ENCODE measurements at regions not wholly inside any gene's neighbourhood (a gene's known extent, or its start where the extent isn't known, plus 50 kb on each side); places are given as distances from the start of the nearest gene placed in this dataset.

GRCh38 chr14:71437870-71438269, 494.4 kb upstream of the RGS6 start:
- H3K36me3 Mint-ChIP-seq = peaks cover 19 to 31% of the 10 kb centered on the region in 2 donors
- ChIA-PET CTCF (ENCODE audit: partially characterized antibody) (no interaction called here), POLR2A (ENCODE audit: partially characterized antibody) (no interaction called here)
- no peak overlapping the region for H3K27ac ChIP-seq (ENCODE audit: low read depth, low read length)
- peaks cover 10% of the 10 kb centered on the region for H3K4me1 ChIP-seq (ENCODE audit: insufficient read depth, low read length)
- peaks cover 13 to 26% (median 15%) of the 10 kb centered on the region in 4 donors for H3K4me1 Mint-ChIP-seq
- H3K27me3 ChIP-seq (ENCODE audit: insufficient read depth, low read length) = no peaks in the 10 kb centered on the region
- peaks cover 0 to 6% (median 0%) of the 10 kb centered on the region in 8 donors for H3K9me3 Mint-ChIP-seq
- H3K4me3 ChIP-seq (ENCODE audit: low read length in 2 of 2) = no peak overlapping the region
- intact Hi-C loops (cut with micrococcal nuclease) = no loop called here
- no peaks in the 10 kb centered on the region for H3K27me3 Mint-ChIP-seq
- no peaks in the 10 kb centered on the region for H3K9me3 ChIP-seq (ENCODE audit: control insufficient read depth in 1 of 2, low read length in 2 of 2)
- no peaks in the 10 kb centered on the region for H3K36me3 ChIP-seq (ENCODE audit: insufficient read depth, low read length)
- H3K27ac Mint-ChIP-seq = peak overlapping the region in 4 of 7 donors; percentile 12 to 70 (median 33)
- DNase-seq = peak in 4 of 5 donors; percentile 7 to 36 (median 10)
- H3K4me3 Mint-ChIP-seq = peak overlapping the region in 1 of 8 donors; percentile 41

GRCh38 chr14:71438684-71439083, 493.5 kb upstream of the RGS6 start:
- Histone ChIP-seq H3K9me3 (ENCODE audit: control insufficient read depth in 1 of 2, low read length in 2 of 2) (no peaks in the 10 kb centered on the region), H3K36me3 (ENCODE audit: insufficient read depth, low read length) (no peaks in the 10 kb centered on the region), H3K4me3 (ENCODE audit: low read length in 2 of 2) (no peak overlapping the region), H3K4me1 (ENCODE audit: insufficient read depth, low read length) (peaks cover 9% of the 10 kb centered on the region), H3K27ac (ENCODE audit: low read depth, low read length) (no peak overlapping the region), H3K27me3 (ENCODE audit: insufficient read depth, low read length) (no peaks in the 10 kb centered on the region)
- peaks cover 19 to 31% of the 10 kb centered on the region in 2 donors for H3K36me3 Mint-ChIP-seq
- no peak for DNase-seq
- ChIA-PET POLR2A (ENCODE audit: partially characterized antibody) (no interaction called here), CTCF (ENCODE audit: partially characterized antibody) (no interaction called here)
- peak overlapping the region in 2 of 7 donors; percentile 34 to 81 for H3K27ac Mint-ChIP-seq
- H3K4me1 Mint-ChIP-seq = peaks cover 10 to 20% (median 12%) of the 10 kb centered on the region in 4 donors
- H3K4me3 Mint-ChIP-seq = no peak overlapping the region
- no peaks in the 10 kb centered on the region for H3K27me3 Mint-ChIP-seq
- intact Hi-C loops (cut with micrococcal nuclease) = no loop called here
- H3K9me3 Mint-ChIP-seq = peaks cover 0 to 6% (median 0%) of the 10 kb centered on the region in 8 donors

DNA sequence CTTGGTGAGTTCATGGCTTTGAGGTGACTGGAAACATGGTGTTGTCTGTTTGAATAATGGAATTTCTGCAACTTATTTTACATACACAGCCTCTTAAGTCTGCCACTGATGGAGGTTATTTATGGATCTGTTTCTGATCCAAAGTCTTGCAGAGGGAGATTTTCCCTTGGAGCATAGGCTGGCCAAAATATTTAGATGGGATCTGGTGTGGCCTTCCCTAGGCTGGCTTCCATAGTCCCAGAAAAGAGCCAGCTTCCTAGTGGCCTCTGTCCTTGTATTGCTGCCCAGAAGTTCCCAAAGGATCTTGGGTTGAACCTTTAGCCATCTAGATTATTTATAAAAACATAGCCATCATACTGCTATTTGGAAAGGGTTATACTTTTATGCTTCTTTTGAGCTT, 491.1 kb upstream of the RGS6 start:
- H3K4me3 Mint-ChIP-seq = no peak overlapping the region
- ChIA-PET POLR2A (ENCODE audit: partially characterized antibody) (no interaction called here), CTCF (ENCODE audit: partially characterized antibody) (no interaction called here)
- no peaks in the 10 kb centered on the region for H3K27me3 ChIP-seq (ENCODE audit: insufficient read depth, low read length)
- H3K27ac Mint-ChIP-seq = no peak overlapping the region
- no peak for DNase-seq
- no peaks in the 10 kb centered on the region for H3K9me3 Mint-ChIP-seq
- H3K4me1 ChIP-seq (ENCODE audit: insufficient read depth, low read length) = peaks cover 9% of the 10 kb centered on the region
- H3K4me1 Mint-ChIP-seq = peaks cover 10 to 20% (median 13%) of the 10 kb centered on the region in 4 donors
- H3K9me3 ChIP-seq (ENCODE audit: control insufficient read depth in 1 of 2, low read length in 2 of 2) = no peaks in the 10 kb centered on the region
- intact Hi-C loops (cut with micrococcal nuclease) = no loop called here
- no peaks in the 10 kb centered on the region for H3K27me3 Mint-ChIP-seq
- H3K4me3 ChIP-seq (ENCODE audit: low read length in 2 of 2) = no peak overlapping the region
- H3K36me3 ChIP-seq (ENCODE audit: insufficient read depth, low read length) = no peaks in the 10 kb centered on the region
- no peak overlapping the region for H3K27ac ChIP-seq (ENCODE audit: low read depth, low read length)
- H3K36me3 Mint-ChIP-seq = peaks cover 7 to 15% of the 10 kb centered on the region in 2 donors

GRCh38 chr14:71444030-71444822, 488.0 kb upstream of the RGS6 start:
- no peaks in the 10 kb centered on the region for H3K36me3 ChIP-seq (ENCODE audit: insufficient read depth, low read length)
- H3K4me1 ChIP-seq (ENCODE audit: insufficient read depth, low read length) = no peaks in the 10 kb centered on the region
- Mint-ChIP-seq H3K27me3 (no peaks in the 10 kb centered on the region), H3K36me3 (peaks cover 7 to 13% of the 10 kb centered on the region in 2 donors), H3K4me1 (peaks cover 0 to 8% (median 4%) of the 10 kb centered on the region in 4 donors), H3K27ac (peak overlapping the region in 2 of 7 donors; percentile 57 to 59), H3K4me3 (no peak overlapping the region), H3K9me3 (no peaks in the 10 kb centered on the region)
- no peak for DNase-seq
- intact Hi-C loops (cut with micrococcal nuclease) = no loop called here
- H3K9me3 ChIP-seq (ENCODE audit: control insufficient read depth in 1 of 2, low read length in 2 of 2) = no peaks in the 10 kb centered on the region
- H3K27ac ChIP-seq (ENCODE audit: low read depth, low read length) = no peak overlapping the region
- no peaks in the 10 kb centered on the region for H3K27me3 ChIP-seq (ENCODE audit: insufficient read depth, low read length)
- POLR2A ChIA-PET (ENCODE audit: partially characterized antibody) = no interaction called here
- H3K4me3 ChIP-seq (ENCODE audit: low read length in 2 of 2) = no peak overlapping the region
- CTCF ChIA-PET (ENCODE audit: partially characterized antibody) = no interaction called here

DNA sequence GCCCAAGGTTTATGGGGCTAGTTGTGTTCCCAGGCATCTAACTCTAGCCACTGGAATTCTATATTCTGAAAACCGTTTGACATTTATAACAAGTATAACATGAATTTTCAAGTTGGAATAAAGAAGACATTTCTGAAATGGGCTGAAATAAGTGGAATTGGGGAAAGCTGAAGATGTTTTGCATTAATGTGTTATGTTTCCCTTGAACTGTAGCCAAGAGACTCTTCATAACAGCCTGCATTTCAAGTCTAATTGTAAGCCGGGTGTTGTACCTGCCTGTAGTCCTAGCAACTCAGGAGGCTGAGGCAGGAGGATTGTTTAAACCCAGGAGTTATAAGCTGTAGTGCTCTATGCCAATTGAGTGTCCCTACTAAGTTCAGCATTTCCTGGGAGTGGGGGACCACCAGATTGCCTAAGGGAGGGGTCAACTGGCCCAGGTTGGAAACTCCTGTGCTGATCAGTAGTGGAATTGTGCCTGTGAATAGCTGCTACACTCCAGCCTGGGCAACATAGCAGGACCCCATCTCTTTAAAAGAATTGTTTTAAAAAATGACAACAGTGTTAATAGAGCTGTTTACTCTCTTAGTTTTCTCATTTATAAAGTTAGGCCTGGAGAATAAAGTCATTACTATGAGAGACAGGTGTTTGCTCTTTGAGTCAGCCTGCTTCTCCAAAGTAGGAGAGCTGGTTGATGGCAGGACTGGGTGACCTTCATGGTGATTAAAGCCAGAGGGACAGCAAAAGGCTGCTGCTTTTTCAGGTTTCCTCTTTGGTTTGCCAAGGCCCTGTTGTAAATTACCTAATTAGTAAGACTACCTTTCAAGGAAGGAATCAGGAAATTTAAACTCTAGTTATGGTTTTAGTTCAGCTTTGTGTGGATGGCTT, 483.6 kb upstream of the RGS6 start:
- CTCF ChIA-PET (ENCODE audit: partially characterized antibody) = no interaction called here
- Histone ChIP-seq H3K9me3 (ENCODE audit: control insufficient read depth in 1 of 2, low read length in 2 of 2) (no peaks in the 10 kb centered on the region), H3K4me1 (ENCODE audit: insufficient read depth, low read length) (no peaks in the 10 kb centered on the region), H3K27me3 (ENCODE audit: insufficient read depth, low read length) (no peaks in the 10 kb centered on the region), H3K27ac (ENCODE audit: low read depth, low read length) (no peak overlapping the region), H3K36me3 (ENCODE audit: insufficient read depth, low read length) (no peaks in the 10 kb centered on the region), H3K4me3 (ENCODE audit: low read length in 2 of 2) (no peak overlapping the region)
- POLR2A ChIA-PET (ENCODE audit: partially characterized antibody) = no interaction called here
- no peak for DNase-seq
- H3K36me3 Mint-ChIP-seq = peaks cover 0 to 4% of the 10 kb centered on the region in 2 donors
- intact Hi-C loops (cut with micrococcal nuclease) = no loop called here
- H3K27me3 Mint-ChIP-seq = no peaks in the 10 kb centered on the region
- peaks cover 0 to 2% (median 0%) of the 10 kb centered on the region in 8 donors for H3K9me3 Mint-ChIP-seq
- H3K4me3 Mint-ChIP-seq = no peak overlapping the region
- peaks cover 0 to 6% (median 1%) of the 10 kb centered on the region in 4 donors for H3K4me1 Mint-ChIP-seq
- H3K27ac Mint-ChIP-seq = no peak overlapping the region

DNA sequence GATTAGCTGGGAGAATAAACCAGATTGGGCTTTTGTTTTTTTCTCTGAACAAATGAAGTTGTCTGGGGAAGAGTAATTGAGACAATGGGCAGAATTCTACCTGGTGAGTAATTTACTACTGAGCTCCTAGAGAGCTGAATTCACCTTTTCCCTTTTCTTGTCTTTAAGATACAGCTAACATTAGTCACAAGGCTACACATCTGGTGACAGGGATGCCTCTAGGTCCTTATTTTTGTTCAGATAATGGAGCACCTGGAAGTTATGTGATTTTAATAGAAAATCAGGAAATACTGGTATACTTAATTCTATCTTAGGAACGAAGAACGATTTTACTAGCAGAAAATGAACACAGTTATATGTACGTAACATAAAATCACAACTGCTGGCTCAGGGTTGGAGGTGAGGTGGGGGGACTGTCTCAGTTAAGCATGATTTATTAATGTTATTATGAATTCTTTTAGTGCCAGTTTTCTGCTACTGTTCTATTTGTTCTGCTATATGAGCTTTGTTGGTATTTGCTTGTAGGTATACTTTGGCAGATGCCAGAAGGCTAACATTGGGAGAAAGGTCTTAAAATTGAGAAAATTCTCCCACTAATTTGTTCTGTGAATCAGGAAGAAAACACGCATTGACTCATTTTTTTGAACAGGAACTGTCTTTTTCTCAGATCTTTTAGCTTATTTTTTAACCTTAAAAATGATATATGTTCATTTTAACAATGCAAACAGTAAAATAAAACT, 482.7 kb upstream of the RGS6 start:
- Mint-ChIP-seq H3K27me3 (no peaks in the 10 kb centered on the region), H3K27ac (no peak overlapping the region), H3K4me1 (peaks cover 0 to 9% (median 2%) of the 10 kb centered on the region in 4 donors), H3K36me3 (peaks cover 0 to 4% of the 10 kb centered on the region in 2 donors), H3K4me3 (no peak overlapping the region), H3K9me3 (peaks cover 0 to 2% (median 0%) of the 10 kb centered on the region in 8 donors)
- DNase-seq = no peak
- CTCF ChIA-PET (ENCODE audit: partially characterized antibody) = interaction anchor here (1.1 kb wide), 1 partner anchor 19 kb away, joined by 3 read pairs; no protein-coding TSS in a partner anchor
- POLR2A ChIA-PET (ENCODE audit: partially characterized antibody) = no interaction called here
- Histone ChIP-seq H3K4me1 (ENCODE audit: insufficient read depth, low read length) (no peaks in the 10 kb centered on the region), H3K36me3 (ENCODE audit: insufficient read depth, low read length) (no peaks in the 10 kb centered on the region), H3K27me3 (ENCODE audit: insufficient read depth, low read length) (no peaks in the 10 kb centered on the region), H3K4me3 (ENCODE audit: low read length in 2 of 2) (no peak overlapping the region), H3K27ac (ENCODE audit: low read depth, low read length) (no peak overlapping the region), H3K9me3 (ENCODE audit: control insufficient read depth in 1 of 2, low read length in 2 of 2) (no peaks in the 10 kb centered on the region)
- intact Hi-C loops (cut with micrococcal nuclease) = no loop called here

GRCh38 chr14:71451501-71451900, 480.7 kb upstream of the RGS6 start:
- CTCF ChIA-PET (ENCODE audit: partially characterized antibody) = no interaction called here

More at GRCh38 chr14:71451501-71451900, 480.7 kb upstream of the RGS6 start:
- Mint-ChIP-seq H3K27me3 (no peaks in the 10 kb centered on the region), H3K9me3 (peaks cover 0 to 2% (median 0%) of the 10 kb centered on the region in 8 donors), H3K4me3 (no peak overlapping the region), H3K36me3 (peaks cover 0 to 4% of the 10 kb centered on the region in 2 donors), H3K27ac (no peak overlapping the region), H3K4me1 (peaks cover 4 to 12% (median 5%) of the 10 kb centered on the region in 4 donors)
- intact Hi-C loops (cut with micrococcal nuclease) = no loop called here
- H3K36me3 ChIP-seq (ENCODE audit: insufficient read depth, low read length) = no peaks in the 10 kb centered on the region
- H3K27me3 ChIP-seq (ENCODE audit: insufficient read depth, low read length) = no peaks in the 10 kb centered on the region
- no peak for DNase-seq
- no peak overlapping the region for H3K27ac ChIP-seq (ENCODE audit: low read depth, low read length)
- POLR2A ChIA-PET (ENCODE audit: partially characterized antibody) = no interaction called here
- H3K4me1 ChIP-seq (ENCODE audit: insufficient read depth, low read length) = no peaks in the 10 kb centered on the region
- no peaks in the 10 kb centered on the region for H3K9me3 ChIP-seq (ENCODE audit: control insufficient read depth in 1 of 2, low read length in 2 of 2)
- H3K4me3 ChIP-seq (ENCODE audit: low read length in 2 of 2) = no peak overlapping the region

Measured in CD4-positive, alpha-beta memory T cell (primary cell).